A549 (cell line): ENCODE measurements at regions not wholly inside any gene's neighbourhood (a gene's known extent, or its start where the extent isn't known, plus 50 kb on each side); places are given as distances from the start of the nearest gene placed in this dataset.

ENCODE experiments used
- ATAC-seq, 2 experiments: fragments of 200-7000 bp in 1 of 2; fragments of >200 bp in 1 of 2; cut with Nextera tagmentation in 1 of 2; cut with Tn5 transposase in 1 of 2; 3 replicates each; pipeline versions ENCODE4 v1.8.0 to v1.9.1; 2018 to 2020; ENCODE audit warnings: mild to moderate bottlenecking in 1 of 2, moderate library complexity in 1 of 2
- CTCF ChIA-PET: fragments of 300-600 bp; sonication (Branson Sonifier 250); formaldehyde crosslinking; extraction: SDS; loops from one replicate; lab custom pipeline; 2021; ENCODE audit warnings: antibody characterized with exemption, inconsistent platforms; lab: Yijun Ruan, JAX
- POLR2A ChIA-PET: fragments of 350-600 bp; formaldehyde crosslinking; extraction: SDS; loops from one replicate; lab custom pipeline; 2021; ENCODE audit warnings: antibody characterized with exemption, inconsistent platforms; lab: Yijun Ruan, JAX
- DNase-seq, 2 experiments: peaks; one replicate each; pipeline versions ENCODE4 v3.0.0 to v3.0.0-alpha.2; 2011 to 2016; ENCODE audit warnings: low read depth in 1 of 2, low spot score in 1 of 2
- FAIRE-seq: peaks from 2 replicates; lab custom pipeline; 2011; peaks lifted over from hg19 to GRCh38; lab: Jason Lieb, UNC
- H3K27ac ChIP-seq, 2 experiments: fragments of >200 bp; sonication (Bioruptor Twin); formaldehyde crosslinking; 3 replicates each; pipeline ENCODE4 v1.5.1; 2016 to 2017
- H3K4me1 ChIP-seq: fragments of >200 bp; sonication (Bioruptor Twin); formaldehyde crosslinking; 3 replicates; pipeline ENCODE4 v1.6.1; 2016
- H3K4me2 ChIP-seq: fragments of >200 bp; sonication (Bioruptor Twin); formaldehyde crosslinking; 3 replicates; pipeline ENCODE4 v1.6.1; 2016
- H3K4me3 ChIP-seq: fragments of >200 bp; sonication (Bioruptor Twin); formaldehyde crosslinking; 3 replicates; pipeline ENCODE4 v1.5.1; 2016
- H3K9me3 ChIP-seq: fragments of >200 bp; sonication (Bioruptor Twin); formaldehyde crosslinking; 3 replicates; pipeline ENCODE4 v1.6.1; 2016
- BHLHE40 ChIP-seq: IDR thresholded peaks from 2 replicates; pipeline ENCODE4 v1.6.1; 2012; ENCODE audit warnings: low read depth, low read length, inconsistent platforms
- CBX2 ChIP-seq: fragments of 200-600 bp; sonication (generic); IDR thresholded peaks from 2 replicates; pipeline ENCODE4 v1.6.1; 2016; ENCODE audit warnings: low read depth, mild to moderate bottlenecking, borderline replicate concordance
- CBX8 ChIP-seq: fragments of 200-600 bp; sonication (generic); IDR thresholded peaks from 2 replicates; pipeline ENCODE4 v1.6.1; 2016
- CTCF ChIP-seq: fragments of >200 bp; sonication (Bioruptor Twin); formaldehyde crosslinking; IDR thresholded peaks from 3 replicates; pipeline ENCODE4 v1.5.1; 2016
- EP300 ChIP-seq, 2 experiments: fragments of >200 bp; sonication (Bioruptor Twin); formaldehyde crosslinking; IDR thresholded peaks; 2 replicates in 1 of 2; 3 replicates in 1 of 2; pipeline ENCODE4 v1.6.1; 2016 to 2017
- FOSL2 ChIP-seq, 2 experiments: fragments of 450-650 bp in 1 of 2; fragments of >200 bp in 1 of 2; sonication (Bioruptor Twin) in 1 of 2; formaldehyde crosslinking; IDR thresholded peaks; 2 replicates each; pipeline versions ENCODE4 v1.5.0 to v1.6.1; 2016 to 2020; ENCODE audit warnings: mild to moderate bottlenecking in 1 of 2, moderate library complexity in 1 of 2
- HDAC2 ChIP-seq: fragments of 200-600 bp; sonication (generic); IDR thresholded peaks from 2 replicates; pipeline ENCODE4 v1.6.1; 2016
- HOXB5 ChIP-seq: fragments of 250-450 bp; sonication (Bioruptor Pico); IDR thresholded peaks from 2 replicates; pipeline ENCODE4 v1.5.0; 2020; ENCODE audit warnings: mild to moderate bottlenecking, moderate library complexity
- JUN ChIP-seq, 2 experiments: fragments of >200 bp; sonication (Bioruptor Twin); formaldehyde crosslinking; IDR thresholded peaks; 2 replicates in 1 of 2; 3 replicates in 1 of 2; pipeline ENCODE4 v1.6.1; 2016 to 2017
- MYC ChIP-seq: IDR thresholded peaks from 2 replicates; pipeline ENCODE4 v1.6.1; 2012; ENCODE audit warnings: mild to moderate bottlenecking, inconsistent platforms, low read length, improper control_type of control experiment, borderline replicate concordance
- NFE2L2 ChIP-seq: fragments of 150-350 bp; conservative IDR thresholded peaks from 2 replicates; pipeline ENCODE4 v1.6.1; 2014; ENCODE audit warnings: low read length
- NPAS2 ChIP-seq: fragments of 250-450 bp; sonication (Bioruptor Pico); IDR thresholded peaks from 2 replicates; pipeline ENCODE4 v1.8.0; 2022; ENCODE audit warnings: mild to moderate bottlenecking, moderate library complexity, borderline replicate concordance
- PBX3 ChIP-seq: IDR thresholded peaks from 2 replicates; pipeline ENCODE4 v1.6.1; 2012
- POLR2A ChIP-seq: IDR thresholded peaks from 2 replicates; pipeline ENCODE4 v1.6.1; 2012; ENCODE audit warnings: mild to moderate bottlenecking, low read length
- POLR2AphosphoS2 ChIP-seq: conservative IDR thresholded peaks from 2 replicates; pipeline ENCODE4 v1.6.1; 2012; ENCODE audit warnings: low read length, improper control_type of control experiment, inconsistent platforms
- RAD21 ChIP-seq, 2 experiments: fragments of >200 bp in 1 of 2; sonication (Bioruptor Twin) in 1 of 2; formaldehyde crosslinking in 1 of 2; IDR thresholded peaks in 1 of 2; conservative IDR thresholded peaks in 1 of 2; 2 replicates in 1 of 2; 3 replicates in 1 of 2; pipeline ENCODE4 v1.6.1; 2012 to 2018; ENCODE audit warnings: inconsistent platforms in 1 of 2
- RCOR1 ChIP-seq: fragments of 150-350 bp; IDR thresholded peaks from 2 replicates; pipeline ENCODE4 v1.6.1; 2014; ENCODE audit warnings: antibody characterized with exemption, low read length, low read depth
- TP53 ChIP-seq: fragments of 250-450 bp; sonication (Bioruptor Pico); IDR thresholded peaks from 2 replicates; pipeline ENCODE4 v1.5.0; 2021; ENCODE audit warnings: mild to moderate bottlenecking, moderate library complexity
- WGBS: methylation state at CpG from one replicate; pipeline ENCODE4 v1.1.6; 2017; ENCODE audit errors: missing lambda C conversion rate; 5-methylcytosine and 5-hydroxymethylcytosine counted together
- TF ChIP-seq, protein P1 (sequence below): IDR thresholded peaks from 2 replicates; pipeline ENCODE4 v1.6.1; 2012
- TF ChIP-seq, protein P2 (sequence below): fragments of 150-350 bp; IDR thresholded peaks from 2 replicates; pipeline ENCODE4 v1.6.1; 2014; ENCODE audit warnings: low read depth, mild to moderate bottlenecking, low read length
- TF ChIP-seq, protein P3 (sequence below): fragments of 450-650 bp; IDR thresholded peaks from 2 replicates; pipeline ENCODE4 v1.6.1; 2014; ENCODE audit warnings: antibody characterized with exemption
- TF ChIP-seq, protein P4 (sequence below): fragments of >200 bp; sonication (Bioruptor Twin); formaldehyde crosslinking; IDR thresholded peaks from 2 replicates; pipeline ENCODE4 v1.6.1; 2016

DNA sequence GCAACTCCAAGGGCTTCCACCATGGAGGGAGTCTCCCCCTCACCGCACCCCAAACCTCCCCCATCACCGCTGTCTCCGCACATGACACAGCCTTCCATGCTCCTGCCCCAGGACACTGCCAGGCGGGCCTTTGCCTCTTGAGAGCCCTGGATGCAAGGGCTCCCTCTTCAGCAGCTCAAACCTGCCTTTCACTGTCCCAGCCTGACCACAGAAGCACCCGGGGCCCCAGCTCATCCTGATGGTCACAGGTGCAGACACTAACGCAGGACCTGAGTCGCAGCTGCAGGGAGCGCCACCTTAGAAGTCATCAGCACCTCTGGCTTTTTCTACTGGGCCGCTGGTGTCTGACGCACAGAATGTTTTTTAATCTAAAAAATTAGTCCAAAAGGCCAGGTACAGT, 54.0 kb downstream of the SYNE3 start:
- H3K4me1 ChIP-seq, result peaks cover 11% of the 10 kb centered on the region; the same call in 2 of the 3 replicates

GRCh38 chr14:95460647-95461478, 55.6 kb downstream of the SYNE3 start:
- 0 out of 6 replicates have a peak overlapping the region, but pooled peaks of 1 of the 2 experiments have one; percentile 3 for H3K27ac ChIP-seq
- CTCF ChIA-PET, result interaction anchor here (0.6 to 4.0 kb wide), 6 partner anchors 8 to 269 kb away, joined by 3 to 15 read pairs (median 4); no protein-coding TSS in a partner anchor
- WGBS, result 18% methylated on average over 29 of the region's 29 CpGs
- FAIRE-seq, result no peak
- ATAC-seq, result peak; percentile 79 to 85
- DNase-seq, result peak; percentile 39 to 61
- POLR2A ChIA-PET, result no interaction called here
- H3K4me2 ChIP-seq, result peak overlapping the region; percentile 71
- H3K4me1 ChIP-seq, result peaks cover 11% of the 10 kb centered on the region; the same call in 2 of the 3 replicates
- no peak for TF ChIP-seq RCOR1
- no peak for TF ChIP-seq HOXB5
- no peak for TF ChIP-seq MYC
- no peak for TF ChIP-seq CBX8
- TF ChIP-seq, protein P1, sequence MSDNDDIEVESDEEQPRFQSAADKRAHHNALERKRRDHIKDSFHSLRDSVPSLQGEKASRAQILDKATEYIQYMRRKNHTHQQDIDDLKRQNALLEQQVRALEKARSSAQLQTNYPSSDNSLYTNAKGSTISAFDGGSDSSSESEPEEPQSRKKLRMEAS, result 0 out of 2 replicates have a peak, but pooled peaks have one; percentile 19
- TF ChIP-seq BHLHE40, result peak; percentile 32; the same call in 1 of the 2 replicates
- no peak for TF ChIP-seq NPAS2 (CRISPR knock-in tag)
- no peak for TF ChIP-seq CTCF
- TF ChIP-seq, protein P2, sequence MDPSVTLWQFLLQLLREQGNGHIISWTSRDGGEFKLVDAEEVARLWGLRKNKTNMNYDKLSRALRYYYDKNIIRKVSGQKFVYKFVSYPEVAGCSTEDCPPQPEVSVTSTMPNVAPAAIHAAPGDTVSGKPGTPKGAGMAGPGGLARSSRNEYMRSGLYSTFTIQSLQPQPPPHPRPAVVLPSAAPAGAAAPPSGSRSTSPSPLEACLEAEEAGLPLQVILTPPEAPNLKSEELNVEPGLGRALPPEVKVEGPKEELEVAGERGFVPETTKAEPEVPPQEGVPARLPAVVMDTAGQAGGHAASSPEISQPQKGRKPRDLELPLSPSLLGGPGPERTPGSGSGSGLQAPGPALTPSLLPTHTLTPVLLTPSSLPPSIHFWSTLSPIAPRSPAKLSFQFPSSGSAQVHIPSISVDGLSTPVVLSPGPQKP, result no peak
- TF ChIP-seq RAD21 (conservative IDR thresholded peaks at IDR 0.05 in 1 of 2, IDR thresholded peaks at IDR 0.05 in 1 of 2), result no peak
- TF ChIP-seq JUN (IDR thresholded peaks at IDR 0.05), result no peak
- TF ChIP-seq, protein P3, sequence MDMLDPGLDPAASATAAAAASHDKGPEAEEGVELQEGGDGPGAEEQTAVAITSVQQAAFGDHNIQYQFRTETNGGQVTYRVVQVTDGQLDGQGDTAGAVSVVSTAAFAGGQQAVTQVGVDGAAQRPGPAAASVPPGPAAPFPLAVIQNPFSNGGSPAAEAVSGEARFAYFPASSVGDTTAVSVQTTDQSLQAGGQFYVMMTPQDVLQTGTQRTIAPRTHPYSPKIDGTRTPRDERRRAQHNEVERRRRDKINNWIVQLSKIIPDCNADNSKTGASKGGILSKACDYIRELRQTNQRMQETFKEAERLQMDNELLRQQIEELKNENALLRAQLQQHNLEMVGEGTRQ, result no peak
- TF ChIP-seq CBX2, result no peak
- no peak for TF ChIP-seq FOSL2 (IDR thresholded peaks at IDR 0.05)
- TF ChIP-seq FOSL2 (CRISPR knock-in tag; IDR thresholded peaks at IDR 0.05), result 0 out of 2 replicates have a peak, but pooled peaks have one; percentile 29
- TF ChIP-seq PBX3, result no peak
- no peak for TF ChIP-seq HDAC2
- no peaks in the 10 kb centered on the region for H3K9me3 ChIP-seq
- 0 out of 3 replicates have a peak overlapping the region, but pooled peaks have one; percentile 15 for H3K4me3 ChIP-seq

More for the DNA sequence above, 54.0 kb downstream of the SYNE3 start:
- Histone ChIP-seq H3K4me2 (no peak overlapping the region), H3K27ac (no peak overlapping the region), H3K9me3 (no peaks in the 10 kb centered on the region), H3K4me3 (no peak overlapping the region)
- WGBS, result 85% methylated on average over 10 of the region's 10 CpGs
- CTCF ChIA-PET, result interaction anchor here (0.9 to 4.0 kb wide), 4 partner anchors 10 to 65 kb away, joined by 4 to 15 read pairs (median 6); no protein-coding TSS in a partner anchor
- POLR2A ChIA-PET, result no interaction called here
- DNase-seq (no peak), FAIRE-seq (no peak), ATAC-seq (no peak)
- TF ChIP-seq POLR2A, result no peak
- no peak for TF ChIP-seq EP300 (IDR thresholded peaks at IDR 0.05)
- no peak for TF ChIP-seq NFE2L2
- TF ChIP-seq POLR2AphosphoS2, result no peak
- TF ChIP-seq, protein P4, sequence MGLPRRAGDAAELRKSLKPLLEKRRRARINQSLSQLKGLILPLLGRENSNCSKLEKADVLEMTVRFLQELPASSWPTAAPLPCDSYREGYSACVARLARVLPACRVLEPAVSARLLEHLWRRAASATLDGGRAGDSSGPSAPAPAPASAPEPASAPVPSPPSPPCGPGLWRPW, result no peak
- TF ChIP-seq TP53 (CRISPR knock-in tag), result no peak
- TF ChIP-seq RAD21 (conservative IDR thresholded peaks at IDR 0.05 in 1 of 2, IDR thresholded peaks at IDR 0.05 in 1 of 2), result no peak
- no peak for TF ChIP-seq FOSL2 (IDR thresholded peaks at IDR 0.05)
- TF ChIP-seq FOSL2 (CRISPR knock-in tag; IDR thresholded peaks at IDR 0.05), result no peak
